ENCODE measurements at regions not wholly inside any gene's neighbourhood (a gene's known extent, or its start where the extent isn't known, plus 50 kb on each side); places are given as distances from the start of the nearest gene placed in this dataset.

DNA sequence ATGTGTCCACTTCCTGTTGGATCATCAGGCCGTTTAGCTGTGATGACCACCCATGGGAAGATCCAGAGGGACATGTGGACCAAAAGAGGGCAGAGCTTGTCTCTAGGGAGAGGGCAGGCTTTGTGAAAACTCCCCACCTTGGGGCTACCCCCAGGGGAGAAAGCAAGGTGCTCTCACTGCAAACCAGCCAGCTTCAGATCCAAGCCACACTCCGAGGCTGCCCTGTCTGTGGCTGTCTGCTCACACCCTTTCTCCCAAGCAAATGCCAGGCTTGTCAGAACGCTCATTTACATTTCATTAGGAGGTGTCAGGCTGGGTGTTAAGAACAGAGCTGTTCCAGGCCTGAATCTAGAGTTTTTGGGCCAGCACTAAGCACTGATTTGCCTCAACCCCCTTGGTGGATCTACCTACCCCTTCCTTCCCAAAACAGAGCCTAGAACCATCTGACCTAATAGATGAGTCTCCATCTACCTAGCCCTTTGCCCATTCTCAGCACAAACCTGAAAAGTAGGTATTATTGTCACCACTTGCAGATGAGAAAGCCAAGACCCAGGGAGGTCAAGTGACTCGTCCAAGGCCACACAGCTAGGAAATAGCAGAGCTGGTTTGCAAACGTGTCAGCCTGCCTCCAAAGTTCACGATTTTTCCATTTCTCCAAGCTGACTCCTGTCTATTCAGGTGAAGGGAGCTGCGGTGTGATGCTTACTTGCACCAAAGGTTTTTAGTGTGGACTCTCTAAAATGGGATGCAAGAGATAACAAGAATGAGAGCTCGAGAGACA lies 130.9 kb downstream of the EMX2 start:
- TF ChIP-seq, protein P1, sequence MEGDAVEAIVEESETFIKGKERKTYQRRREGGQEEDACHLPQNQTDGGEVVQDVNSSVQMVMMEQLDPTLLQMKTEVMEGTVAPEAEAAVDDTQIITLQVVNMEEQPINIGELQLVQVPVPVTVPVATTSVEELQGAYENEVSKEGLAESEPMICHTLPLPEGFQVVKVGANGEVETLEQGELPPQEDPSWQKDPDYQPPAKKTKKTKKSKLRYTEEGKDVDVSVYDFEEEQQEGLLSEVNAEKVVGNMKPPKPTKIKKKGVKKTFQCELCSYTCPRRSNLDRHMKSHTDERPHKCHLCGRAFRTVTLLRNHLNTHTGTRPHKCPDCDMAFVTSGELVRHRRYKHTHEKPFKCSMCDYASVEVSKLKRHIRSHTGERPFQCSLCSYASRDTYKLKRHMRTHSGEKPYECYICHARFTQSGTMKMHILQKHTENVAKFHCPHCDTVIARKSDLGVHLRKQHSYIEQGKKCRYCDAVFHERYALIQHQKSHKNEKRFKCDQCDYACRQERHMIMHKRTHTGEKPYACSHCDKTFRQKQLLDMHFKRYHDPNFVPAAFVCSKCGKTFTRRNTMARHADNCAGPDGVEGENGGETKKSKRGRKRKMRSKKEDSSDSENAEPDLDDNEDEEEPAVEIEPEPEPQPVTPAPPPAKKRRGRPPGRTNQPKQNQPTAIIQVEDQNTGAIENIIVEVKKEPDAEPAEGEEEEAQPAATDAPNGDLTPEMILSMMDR (IDR thresholded peaks at IDR 0.05), result no peak
- Histone ChIP-seq H3K27ac (no peak overlapping the region), H3K4me1 (ENCODE audit: control insufficient read depth in 1 of 2, insufficient read depth in 1 of 2, low read depth in 1 of 2, low read length in 1 of 2) (no peaks in the 10 kb centered on the region), H3K27me3 (peaks cover 76% of the 10 kb centered on the region), H3K9me3 (no peaks in the 10 kb centered on the region), H3K4me3 (ENCODE audit: low read depth in 1 of 2, low read length in 1 of 2) (no peak overlapping the region), H3K36me3 (no peaks in the 10 kb centered on the region)

DNA sequence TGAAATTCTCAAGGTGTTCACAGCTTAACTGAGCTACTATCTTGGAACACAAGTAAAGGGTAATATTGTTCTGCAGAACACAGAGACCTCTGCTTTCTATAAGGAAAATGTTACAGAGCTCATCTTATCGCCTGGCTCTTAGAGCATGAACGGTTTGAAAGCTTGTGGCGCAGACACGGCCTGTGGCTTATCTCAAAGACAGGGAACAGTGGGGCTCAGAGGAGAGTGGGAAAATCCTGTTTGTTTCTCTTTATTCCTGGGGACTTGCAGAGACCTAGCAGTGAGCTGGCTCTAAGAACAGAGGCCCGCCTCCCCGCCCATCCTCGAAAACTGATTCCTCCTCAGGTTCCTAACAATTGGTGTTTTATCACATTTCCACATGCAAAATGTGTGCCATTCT lies 131.7 kb downstream of the EMX2 start:
- no peak overlapping the region for H3K4me3 ChIP-seq (ENCODE audit: low read depth in 1 of 2, low read length in 1 of 2)
- peaks cover 84% of the 10 kb centered on the region for H3K27me3 ChIP-seq
- H3K4me1 ChIP-seq (ENCODE audit: control insufficient read depth in 1 of 2, insufficient read depth in 1 of 2, low read depth in 1 of 2, low read length in 1 of 2), result no peaks in the 10 kb centered on the region
- H3K9me3 ChIP-seq, result no peaks in the 10 kb centered on the region
- H3K36me3 ChIP-seq, result no peaks in the 10 kb centered on the region
- H3K27ac ChIP-seq, result no peak overlapping the region
- TF ChIP-seq, protein P1 (IDR thresholded peaks at IDR 0.05), result no peak

DNA sequence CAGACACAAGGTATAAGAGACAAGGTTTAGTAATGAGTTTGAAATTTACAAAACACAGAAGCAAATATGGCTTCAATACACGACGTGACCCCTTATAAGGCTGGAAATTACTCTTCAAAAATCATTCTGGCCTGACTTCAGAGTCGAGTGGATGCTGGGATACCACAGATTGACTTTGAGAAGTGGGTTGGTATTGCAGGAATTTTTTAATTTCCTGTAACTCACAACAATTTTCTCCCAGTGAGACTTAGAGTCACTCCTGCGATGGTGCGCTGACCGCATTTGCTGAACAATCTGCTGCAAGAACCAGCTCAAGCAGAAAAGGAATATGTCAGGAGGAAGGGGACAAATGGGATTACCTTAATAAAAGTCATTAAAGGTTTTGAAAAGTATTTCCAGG lies 132.1 kb downstream of the EMX2 start:
- Histone ChIP-seq H3K36me3 (no peaks in the 10 kb centered on the region), H3K27me3 (peaks cover 86% of the 10 kb centered on the region), H3K4me1 (ENCODE audit: control insufficient read depth in 1 of 2, insufficient read depth in 1 of 2, low read depth in 1 of 2, low read length in 1 of 2) (no peaks in the 10 kb centered on the region), H3K27ac (no peak overlapping the region), H3K9me3 (no peaks in the 10 kb centered on the region), H3K4me3 (ENCODE audit: low read depth in 1 of 2, low read length in 1 of 2) (no peak overlapping the region)
- TF ChIP-seq, protein P1 (IDR thresholded peaks at IDR 0.05), result no peak

DNA sequence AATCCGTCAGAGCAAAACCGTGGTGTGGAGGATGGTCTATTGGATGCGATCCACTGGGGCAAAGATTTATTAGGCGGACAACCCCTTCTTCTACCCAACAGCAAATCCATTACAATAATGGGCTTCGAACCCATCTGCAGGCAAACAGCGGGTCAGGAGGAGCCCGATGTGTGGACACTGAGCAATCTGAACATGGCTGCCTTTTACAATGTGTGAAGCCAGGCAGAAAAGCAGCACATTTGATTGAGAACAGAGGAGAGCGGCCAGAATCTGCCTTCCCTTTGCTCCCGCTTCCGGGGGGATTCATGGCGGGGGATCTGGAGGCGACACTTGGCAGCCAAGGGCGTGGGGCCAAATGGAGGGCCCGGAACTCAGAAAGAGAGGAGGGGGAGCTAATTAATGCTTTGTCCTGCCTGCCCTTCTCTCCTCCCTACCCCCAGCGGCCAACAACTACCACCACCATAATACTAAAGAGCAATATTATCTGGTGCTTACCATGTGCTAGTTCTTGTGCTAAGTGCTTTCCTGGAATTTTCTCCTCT lies 133.0 kb downstream of the EMX2 start:
- H3K27me3 ChIP-seq, result peaks cover 94% of the 10 kb centered on the region
- TF ChIP-seq, protein P1 (IDR thresholded peaks at IDR 0.05), result no peak
- H3K9me3 ChIP-seq, result no peaks in the 10 kb centered on the region
- H3K4me3 ChIP-seq (ENCODE audit: low read depth in 1 of 2, low read length in 1 of 2), result no peak overlapping the region
- H3K4me1 ChIP-seq (ENCODE audit: control insufficient read depth in 1 of 2, insufficient read depth in 1 of 2, low read depth in 1 of 2, low read length in 1 of 2), result no peaks in the 10 kb centered on the region
- no peaks in the 10 kb centered on the region for H3K36me3 ChIP-seq
- no peak overlapping the region for H3K27ac ChIP-seq

DNA sequence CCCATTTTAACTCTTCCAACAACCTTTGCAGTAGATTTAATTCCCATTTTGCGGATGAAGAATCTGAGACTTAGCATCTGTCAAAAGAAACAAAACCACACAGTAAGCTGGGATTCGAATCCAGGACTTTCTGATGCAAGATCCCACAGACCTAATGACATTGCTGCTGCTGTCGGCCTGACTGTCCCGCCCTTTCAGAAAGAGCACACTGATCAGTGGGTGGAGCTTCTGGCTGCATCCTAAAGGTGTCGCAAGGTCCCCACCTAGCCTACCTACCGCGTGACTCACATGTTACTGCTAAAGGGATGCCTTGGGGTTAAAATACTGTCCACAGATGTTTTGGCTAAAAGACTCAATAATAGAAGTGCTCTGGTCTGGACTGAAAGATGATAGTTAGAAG lies 134.7 kb downstream of the EMX2 start:
- Histone ChIP-seq H3K9me3 (no peaks in the 10 kb centered on the region), H3K27me3 (peaks cover 84% of the 10 kb centered on the region), H3K36me3 (no peaks in the 10 kb centered on the region), H3K4me1 (ENCODE audit: control insufficient read depth in 1 of 2, insufficient read depth in 1 of 2, low read depth in 1 of 2, low read length in 1 of 2) (no peaks in the 10 kb centered on the region), H3K4me3 (ENCODE audit: low read depth in 1 of 2, low read length in 1 of 2) (no peak overlapping the region), H3K27ac (no peak overlapping the region)
- TF ChIP-seq, protein P1 (IDR thresholded peaks at IDR 0.05), result no peak
